DMS 273 (cell line): ENCODE measurements at regions not wholly inside any gene's neighbourhood (a gene's known extent, or its start where the extent isn't known, plus 50 kb on each side); places are given as distances from the start of the nearest gene placed in this dataset.
"Not testable (repeated sequence)": the region's sequence is repeated elsewhere in the genome, so short reads cannot be mapped to it uniquely, and the experiment has no call there.

Source experiments
- DNase-seq: peaks from one replicate; lab custom pipeline; 2025; ENCODE audit not compliant: unreplicated experiment; lab: John Stamatoyannopoulos, UW

- no peak for DNase-seq
Observed at GRCh38 chr17:73914536-73915274, 270.5 kb upstream of the SDK2 start.

DNA sequence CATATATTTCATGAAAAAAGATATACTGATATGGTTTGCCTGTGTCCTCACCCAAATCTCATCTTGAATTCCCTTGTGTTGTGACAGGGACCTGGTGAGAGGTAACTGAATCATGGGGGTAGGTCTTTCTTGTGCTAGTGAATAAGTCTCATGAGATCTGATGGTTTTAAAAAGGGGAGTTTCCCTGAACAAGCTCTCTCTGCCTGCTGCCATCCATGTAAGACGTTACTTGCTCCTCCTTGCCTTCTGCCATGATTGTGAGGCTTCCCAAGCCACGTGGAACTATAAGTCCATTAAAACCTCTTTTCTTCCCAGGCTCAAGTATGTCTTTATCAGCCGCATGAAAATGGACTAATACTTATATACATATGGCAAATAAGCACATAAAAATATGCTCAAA lies 274.8 kb upstream of the SDK2 start:
- not testable (repeated sequence) for DNase-seq

DNA sequence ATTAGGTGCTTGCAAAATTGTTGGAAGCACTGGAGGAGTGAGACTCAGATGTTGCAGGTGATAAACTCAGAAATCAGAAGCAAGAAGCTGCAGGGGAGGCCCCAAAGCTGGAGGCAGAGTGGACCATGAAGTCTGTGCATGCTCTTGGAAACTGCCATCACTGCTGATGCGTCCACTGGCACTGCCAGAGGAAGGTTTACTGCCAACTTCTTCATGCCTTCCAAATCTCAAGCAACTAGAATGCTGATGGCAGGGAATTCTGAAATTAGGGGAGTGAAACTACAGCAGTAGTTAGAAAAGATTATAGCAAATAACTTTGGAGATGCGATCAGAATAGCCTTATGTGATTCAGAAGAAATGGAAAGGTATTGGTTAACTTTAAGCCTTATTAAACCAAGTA lies 277.1 kb upstream of the SDK2 start:
- DNase-seq = no peak

DNA sequence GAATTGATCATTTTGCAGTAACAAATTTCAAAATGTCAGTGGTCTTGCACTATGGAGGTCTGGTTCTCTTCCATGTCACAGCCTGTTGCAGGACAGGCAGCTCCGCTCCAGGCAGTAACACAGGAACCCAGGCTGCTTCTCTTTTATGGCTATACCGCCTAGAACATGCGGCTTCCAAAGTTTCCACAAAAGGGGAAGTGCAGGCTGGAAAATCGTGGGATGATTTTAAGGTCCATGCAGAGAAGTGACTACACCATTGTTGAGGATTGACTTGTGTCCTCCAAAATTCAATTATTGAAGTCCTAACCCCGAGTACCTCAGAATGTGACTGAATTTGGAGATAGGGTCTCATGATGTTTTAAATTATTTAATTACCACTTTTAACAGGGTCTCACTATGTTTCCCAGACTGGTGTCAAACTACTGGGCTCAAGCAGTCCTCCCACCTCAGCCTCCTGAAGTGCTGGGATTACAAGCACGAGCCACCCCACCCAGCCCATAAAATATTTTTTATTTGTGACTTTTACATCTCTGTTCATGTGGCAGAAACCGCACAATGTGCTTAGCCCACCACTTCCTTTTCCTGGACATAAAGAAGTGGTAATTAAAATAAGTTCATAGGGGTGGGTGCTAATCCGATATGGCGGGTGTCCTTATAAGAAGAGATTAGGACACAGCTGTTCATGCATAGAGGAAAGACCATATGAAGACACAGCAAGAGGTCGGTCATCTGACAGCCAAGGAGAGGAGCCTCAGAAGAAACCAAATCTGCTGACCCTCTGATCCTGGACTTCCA lies 279.2 kb upstream of the RPL38 start:
- no peak for DNase-seq

DNA sequence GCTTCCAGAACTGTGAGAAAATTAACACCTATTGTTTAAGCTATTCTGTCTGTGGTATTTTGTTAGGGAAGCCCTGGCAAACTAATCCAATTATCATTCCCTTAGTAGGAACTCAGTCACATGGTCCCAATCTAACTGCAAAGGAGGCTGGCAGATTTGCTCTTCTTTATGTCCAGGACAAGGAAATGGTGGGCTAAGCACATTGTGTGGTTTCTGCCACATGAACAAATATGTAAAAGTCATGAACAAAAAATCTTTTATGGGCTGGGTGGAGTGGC lies 278.6 kb upstream of the RPL38 start:
- no peak for DNase-seq

GRCh38 chr17:73929860-73930430 lies 273.5 kb upstream of the RPL38 start:
- peak; percentile 20 for DNase-seq

- no peak for DNase-seq
Observed at GRCh38 chr17:73932216-73932749, 271.2 kb upstream of the RPL38 start.

DNA sequence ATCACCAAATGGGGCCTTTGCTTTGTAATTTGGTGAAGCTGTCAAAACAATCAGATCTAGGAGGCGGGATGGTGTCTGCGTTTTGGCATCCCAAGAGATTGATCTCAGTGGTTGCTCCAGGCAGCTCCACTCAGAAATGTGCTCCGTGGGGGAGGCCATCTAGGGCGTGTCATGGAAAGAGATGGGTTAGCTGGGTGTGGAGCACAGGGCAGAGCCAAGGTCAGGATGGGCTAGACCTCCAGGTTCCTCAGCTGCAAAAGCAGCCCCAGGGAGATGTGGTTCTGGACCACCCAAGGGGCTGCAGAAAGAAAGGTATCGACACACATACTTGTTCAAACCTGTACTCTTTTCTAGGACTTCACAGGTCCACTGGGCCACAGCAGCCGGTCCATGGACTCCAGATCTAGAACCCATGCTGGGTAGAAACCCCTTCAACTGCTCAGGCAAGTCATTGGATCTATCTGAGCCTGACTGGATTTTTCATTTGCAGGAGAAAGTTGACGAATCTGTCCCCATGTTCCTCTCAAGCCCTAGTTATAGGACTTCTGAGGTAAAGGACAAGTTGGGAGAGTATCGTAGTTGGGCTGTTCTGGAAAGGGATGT lies 270.2 kb upstream of the RPL38 start:
- DNase-seq = no peak

GRCh38 chr17:73933871-73934270 lies 269.6 kb upstream of the RPL38 start:
- DNase-seq = no peak

DNA sequence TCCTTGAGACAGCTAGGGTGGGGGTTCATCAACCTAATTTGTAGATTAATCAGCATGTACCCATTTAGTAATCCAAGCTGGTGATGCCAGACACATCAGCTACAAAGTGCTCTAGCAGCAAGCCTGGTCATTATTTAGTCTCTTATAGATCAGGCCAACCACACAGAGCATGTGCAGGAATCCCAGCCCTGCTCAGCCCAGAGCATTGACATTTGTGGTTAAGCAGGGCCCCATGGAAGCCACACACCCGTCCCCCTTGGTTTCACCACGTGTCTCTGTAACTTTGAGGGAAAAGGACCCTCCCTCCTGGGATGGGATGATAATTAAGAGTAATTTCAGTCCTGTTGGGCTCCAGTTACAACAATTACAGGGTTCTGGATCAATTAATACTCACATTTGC lies 268.8 kb upstream of the RPL38 start:
- no peak for DNase-seq

- DNase-seq = no peak
Observed at GRCh38 chr17:73936908-73937627, 266.4 kb upstream of the RPL38 start.

- DNase-seq = no peak
Observed at GRCh38 chr17:73938706-73939105, 264.8 kb upstream of the RPL38 start.

DNA sequence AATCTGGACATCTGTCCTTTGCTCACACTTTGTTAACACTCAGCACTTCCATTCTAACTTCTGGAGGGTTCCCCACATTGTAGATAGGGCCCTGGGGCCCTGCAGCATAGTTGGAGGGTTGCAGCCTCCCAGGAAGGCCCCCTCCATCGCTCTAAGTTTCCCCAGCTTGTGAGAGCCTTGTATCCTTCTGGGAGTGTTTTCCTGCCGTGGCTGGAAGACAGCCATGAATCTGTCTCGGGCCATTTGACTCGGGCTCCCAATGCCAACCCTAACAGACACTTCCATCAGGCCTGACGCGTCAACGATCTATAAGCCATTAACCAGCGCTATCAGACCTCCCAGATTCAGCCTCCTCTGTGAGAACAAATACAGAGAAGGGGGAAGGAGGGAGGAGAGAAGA lies 263.7 kb upstream of the RPL38 start:
- DNase-seq = no peak

- DNase-seq = no peak
Observed at GRCh38 chr17:73940511-73940910, 263.0 kb upstream of the RPL38 start.

GRCh38 chr17:73941919-73942530 lies 261.5 kb upstream of the RPL38 start:
- no peak for DNase-seq

DNA sequence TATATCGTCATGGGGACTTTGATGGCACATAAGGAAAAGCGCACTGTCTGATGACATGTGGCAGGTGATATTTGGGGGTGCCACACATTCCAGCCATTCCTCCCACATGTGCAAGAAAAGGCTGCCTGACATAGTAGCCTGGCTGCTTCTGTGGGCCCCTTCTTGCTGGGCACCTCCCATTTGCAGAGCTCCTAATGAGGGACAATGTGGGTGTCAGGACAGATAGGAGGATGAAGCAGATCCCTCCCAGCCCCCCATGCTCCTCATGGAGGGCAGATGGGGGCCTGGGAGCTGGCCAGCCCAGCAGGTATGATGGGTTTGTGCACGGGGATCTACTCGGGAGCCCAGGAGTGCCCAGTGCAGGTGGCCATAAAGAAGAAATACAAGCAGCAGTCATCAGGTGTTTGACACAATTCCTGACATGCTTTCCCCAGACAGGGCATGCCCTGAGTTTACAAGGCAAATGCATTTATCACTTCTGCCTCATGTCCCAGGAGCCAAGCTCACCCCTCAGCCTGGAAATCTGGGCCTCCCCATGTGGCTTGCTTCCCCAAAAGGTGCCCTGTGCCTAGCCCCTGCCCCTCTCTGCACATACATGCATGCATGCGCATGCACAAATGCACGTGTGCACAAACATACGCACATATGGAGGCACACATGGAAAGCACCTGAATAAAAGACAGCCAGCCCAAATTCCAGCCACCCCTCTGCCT lies 260.6 kb upstream of the RPL38 start:
- DNase-seq = no peak

- no peak for DNase-seq
Observed at GRCh38 chr17:73943416-73944110, 259.9 kb upstream of the RPL38 start.

DNA sequence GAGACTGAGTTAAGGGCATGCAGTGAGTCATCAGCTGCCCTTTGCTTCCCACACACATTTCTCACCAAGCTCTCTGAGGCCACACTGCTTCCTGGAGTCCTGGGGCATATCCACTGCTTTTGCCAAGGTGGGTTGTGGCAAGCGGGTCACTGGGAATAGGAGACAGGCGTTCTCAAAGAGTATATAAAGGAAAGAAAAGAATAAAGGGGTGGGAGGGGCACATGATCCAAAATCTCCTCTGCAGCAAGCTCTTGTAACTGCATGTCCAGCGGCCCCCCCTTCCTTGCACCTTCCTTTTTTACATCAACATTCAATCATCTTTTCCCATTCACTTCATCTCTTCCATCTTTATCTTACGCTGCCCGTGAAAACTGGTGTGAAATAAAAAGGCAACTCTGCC lies 259.1 kb upstream of the RPL38 start:
- no peak for DNase-seq

DNA sequence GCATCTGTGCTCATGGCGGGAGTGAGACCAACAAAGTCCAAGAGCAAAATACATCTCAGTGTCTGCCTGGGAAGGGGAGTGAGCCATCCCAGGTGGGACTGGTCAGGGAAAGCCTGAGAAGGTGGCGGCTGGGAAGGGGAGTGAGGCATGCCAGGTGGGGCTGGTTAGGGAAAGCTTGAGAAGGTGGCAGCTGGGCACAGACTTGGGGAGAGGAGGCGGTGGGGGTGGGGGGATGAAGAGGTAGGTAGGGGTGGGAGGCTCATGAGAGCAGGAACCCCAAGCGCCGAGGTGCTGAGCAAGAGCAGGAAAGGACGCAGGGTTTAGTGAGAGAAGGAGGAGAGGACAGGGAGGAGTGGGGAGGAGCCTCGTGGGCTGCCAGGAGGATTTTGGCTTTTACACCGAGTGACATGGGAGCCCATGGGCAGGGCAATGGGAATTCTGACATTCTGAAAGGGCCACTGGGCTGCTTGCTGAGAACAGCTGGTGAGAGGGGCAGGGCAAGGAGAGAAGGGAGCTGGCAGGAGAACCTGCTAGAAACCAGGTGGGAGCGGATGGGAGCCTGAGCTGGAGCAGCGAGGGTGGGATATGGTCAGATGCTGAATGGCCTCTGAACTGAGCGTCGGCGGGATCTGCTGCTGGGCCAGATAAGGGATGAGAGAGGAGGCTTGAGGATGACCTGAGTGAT lies 256.1 kb upstream of the RPL38 start:
- no peak for DNase-seq
